Left lung (tissue), 4 donors: ENCODE measurements at regions not wholly inside any gene's neighbourhood (a gene's known extent, or its start where the extent isn't known, plus 50 kb on each side); places are given as distances from the start of the nearest gene placed in this dataset.

Experiments used
- ATAC-seq: fragments of 200-7000 bp; cut with Tn5 transposase; one replicate; pipeline ENCODE4 v1.9.1; 2020; ENCODE audit warnings: moderate library complexity
- DNase-seq, 4 donors: peaks; one replicate each; pipeline ENCODE4 v3.0.0-alpha.2; 2013 to 2020
- H3K27ac ChIP-seq, 2 donors: fragments of 200-600 bp; sonication (generic) in 1 of 2; one replicate each; pipeline versions ENCODE4 v1.5.0 to v1.8.0; 2020 to 2021
- H3K27me3 ChIP-seq, 2 donors: fragments of 200-600 bp; sonication (generic) in 1 of 2; one replicate each; pipeline versions ENCODE4 v1.5.0 to v1.8.0; 2020 to 2021
- H3K36me3 ChIP-seq, 2 donors: fragments of 200-600 bp; sonication (generic) in 1 of 2; one replicate each; pipeline versions ENCODE4 v1.5.0 to v1.8.0; 2020 to 2021
- H3K4me1 ChIP-seq, 2 donors: fragments of 200-600 bp; one replicate each; pipeline ENCODE4 v1.8.0; 2021
- H3K4me3 ChIP-seq, 2 donors: fragments of 200-600 bp; sonication (generic) in 1 of 2; one replicate each; pipeline versions ENCODE4 v1.5.0 to v1.8.0; 2020 to 2021; ENCODE audit warnings: mild to moderate bottlenecking in 1 of 2
- H3K9me3 ChIP-seq, 2 donors: fragments of 200-600 bp; sonication (generic) in 1 of 2; one replicate each; pipeline versions ENCODE4 v1.5.0 to v1.8.0; 2020 to 2021
- CTCF ChIP-seq, 2 donors: fragments of 200-600 bp; sonication (generic) in 1 of 2; IDR thresholded peaks; one replicate each; pipeline versions ENCODE4 v1.5.0 to v1.8.0; 2021; ENCODE audit warnings: antibody characterized with exemption in 2 of 2
- intact Hi-C, 2 donors: fragments of 100-400 bp; cut with DNase I; formaldehyde crosslinking; loops; one replicate each; pipeline versions ENCODE4 v1.11.2 to v1.14.2; 2022
- donor health status: DM: no; HTN: yes; CAD: no.
- donor health status: DM: no; HTN: no; CAD: no.

GRCh38 chr12:115872919-115873357 lies 404.6 kb downstream of the MED13L start:
- no peak for TF ChIP-seq CTCF (IDR thresholded peaks at IDR 0.05)
- DNase-seq: peak in 1 of 4 donors; percentile 55
- ATAC-seq: peak; percentile 60

GRCh38 chr12:115872212-115872611 lies 405.3 kb downstream of the MED13L start:
- Histone ChIP-seq H3K27ac (no peak overlapping the region), H3K9me3 (no peaks in the 10 kb centered on the region), H3K4me1 (no peaks in the 10 kb centered on the region), H3K4me3 (no peak overlapping the region), H3K27me3 (peaks cover 0 to 11% of the 10 kb centered on the region in 2 donors), H3K36me3 (no peaks in the 10 kb centered on the region)
- TF ChIP-seq CTCF (IDR thresholded peaks at IDR 0.05): no peak
- intact Hi-C loops: no loop called here
- no peak for ATAC-seq
- no peak for DNase-seq

More at GRCh38 chr12:115872919-115873357, 404.6 kb downstream of the MED13L start:
- Histone ChIP-seq H3K4me1 (no peaks in the 10 kb centered on the region), H3K4me3 (no peak overlapping the region), H3K9me3 (no peaks in the 10 kb centered on the region), H3K27ac (no peak overlapping the region), H3K36me3 (no peaks in the 10 kb centered on the region), H3K27me3 (peaks cover 0 to 11% of the 10 kb centered on the region in 2 donors)
- intact Hi-C loops: no loop called here

- no peaks in the 10 kb centered on the region for H3K36me3 ChIP-seq
- no peak overlapping the region for H3K4me3 ChIP-seq
- H3K27me3 ChIP-seq: peaks cover 0 to 11% of the 10 kb centered on the region in 2 donors
- H3K27ac ChIP-seq: no peak overlapping the region
- TF ChIP-seq CTCF (IDR thresholded peaks at IDR 0.05): peak; percentile 35 to 58
- H3K4me1 ChIP-seq: no peaks in the 10 kb centered on the region
- intact Hi-C loops: no loop called here
- peak; percentile 38 for ATAC-seq
- no peak for DNase-seq
- no peaks in the 10 kb centered on the region for H3K9me3 ChIP-seq
These were observed 405.8 kb downstream of the MED13L start for GRCh38 chr12:115871714-115872113.

- no peak overlapping the region for H3K27ac ChIP-seq
- no peak overlapping the region for H3K4me3 ChIP-seq
- H3K27me3 ChIP-seq: peaks cover 0 to 11% of the 10 kb centered on the region in 2 donors
- intact Hi-C loops: no loop called here
- DNase-seq (no peak), ATAC-seq (no peak)
- no peaks in the 10 kb centered on the region for H3K4me1 ChIP-seq
- no peaks in the 10 kb centered on the region for H3K36me3 ChIP-seq
- no peaks in the 10 kb centered on the region for H3K9me3 ChIP-seq
- no peak for TF ChIP-seq CTCF (IDR thresholded peaks at IDR 0.05)
These were observed 407.0 kb downstream of the MED13L start for GRCh38 chr12:115870510-115870909.

GRCh38 chr12:115870021-115870420 lies 407.5 kb downstream of the MED13L start:
- H3K27ac ChIP-seq: no peak overlapping the region
- H3K4me3 ChIP-seq: no peak overlapping the region
- DNase-seq (no peak), ATAC-seq (no peak)
- no peaks in the 10 kb centered on the region for H3K4me1 ChIP-seq
- no peaks in the 10 kb centered on the region for H3K36me3 ChIP-seq
- no peaks in the 10 kb centered on the region for H3K9me3 ChIP-seq
- TF ChIP-seq CTCF (IDR thresholded peaks at IDR 0.05): no peak
- peaks cover 0 to 11% of the 10 kb centered on the region in 2 donors for H3K27me3 ChIP-seq
- intact Hi-C loops: no loop called here
